ENCODE measurements at regions not wholly inside any gene's neighbourhood (a gene's known extent, or its start where the extent isn't known, plus 50 kb on each side); places are given as distances from the start of the nearest gene placed in this dataset.

DNA sequence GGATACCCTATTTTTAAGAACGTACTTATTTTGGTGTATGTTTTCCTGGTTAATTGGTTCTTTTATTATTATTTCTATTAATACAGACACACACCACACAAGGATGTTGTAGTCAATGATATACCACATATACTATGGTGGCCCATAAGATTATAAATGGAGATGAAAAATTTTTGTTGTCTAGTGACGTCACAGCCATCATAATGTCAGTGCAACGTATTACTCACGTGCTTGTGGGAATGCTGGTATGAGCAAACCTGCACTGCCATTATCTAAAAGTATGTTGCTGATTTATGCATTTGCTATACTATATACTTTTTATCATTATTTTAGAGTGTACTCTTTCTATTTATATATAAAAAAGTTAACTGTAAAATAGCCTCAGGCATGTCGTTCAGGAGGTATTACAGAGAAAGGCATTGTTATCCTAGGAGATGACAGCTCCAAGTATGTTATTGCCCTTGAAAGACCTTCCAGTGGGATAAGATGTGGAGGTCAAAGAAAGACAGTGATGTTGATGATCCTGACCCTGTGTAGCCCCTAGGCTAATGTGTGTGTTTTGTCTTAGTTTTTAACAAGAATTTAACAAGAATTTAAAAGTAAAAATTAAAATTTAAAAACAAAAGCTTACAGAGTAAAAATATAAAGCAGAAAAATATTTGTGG, 65.6 kb upstream of the SGCD start:
- H3K27ac ChIP-seq (ENCODE audit: low read depth, low read length) = no peak overlapping the region
- intact Hi-C loops (cut with micrococcal nuclease) = no loop called here
- no peaks in the 10 kb centered on the region for H3K36me3 ChIP-seq (ENCODE audit: control insufficient read depth in 1 of 2, insufficient read depth in 2 of 2, low read length in 2 of 2)
- no peaks in the 10 kb centered on the region for H3K27me3 ChIP-seq (ENCODE audit: insufficient read depth, low read length)
- H3K4me3 ChIP-seq (replicated peaks in 1 of 2; ENCODE audit: low read depth in 1 of 2, low read length in 2 of 2) = no peak overlapping the region
- peaks cover 0 to under 1% of the 10 kb centered on the region in 2 experiments; a peak in 1 of 4 replicates for H3K9me3 ChIP-seq (ENCODE audit: control insufficient read depth in 1 of 2, insufficient read depth in 1 of 2, low read depth in 1 of 2, low read length in 2 of 2)
- H3K79me2 ChIP-seq (ENCODE audit: insufficient read depth, low read length) = no peaks in the 10 kb centered on the region
- no TSS peak for BruUV-seq (replicated peaks)
- no peaks in the 10 kb centered on the region for H3K4me1 ChIP-seq (ENCODE audit: control insufficient read depth in 1 of 2, insufficient read depth in 2 of 2, low read length in 2 of 2)
- ChIA-PET CTCF (no interaction called here), RAD21 (ENCODE audit: low non-redundant PET in 1 of 2, low total read pairs in 2 of 2, uncharacterized antibody in 2 of 2, unreplicated experiment in 2 of 2) (no interaction called here), POLR2A (no interaction called here)
- no peaks in the 10 kb centered on the region for H4K20me1 ChIP-seq (ENCODE audit: insufficient read depth)
- no peak overlapping the region for H3K9ac ChIP-seq (ENCODE audit: low read length)
- H2AFZ ChIP-seq (ENCODE audit: low read depth, low read length, poor library complexity, severe bottlenecking) = no peak overlapping the region
- H3K4me2 ChIP-seq (ENCODE audit: low read length) = no peak overlapping the region
- no peaks in the 10 kb centered on the region for H3K9me2 ChIP-seq (ENCODE audit: insufficient read depth)
- DNase-seq (ENCODE audit: low read depth, low spot score) (no peak), ATAC-seq (no peak)
- TF ChIP-seq SP1 (IDR thresholded peaks at IDR 0.05; ENCODE audit: low read depth) (no peak), ZFX (IDR thresholded peaks at IDR 0.05) (no peak), CBX3 (IDR thresholded peaks at IDR 0.05; ENCODE audit: low read depth) (no peak), TCF7L2 (IDR thresholded peaks at IDR 0.05; ENCODE audit: borderline replicate concordance, extremely low read depth, insufficient read depth, insufficient read length) (no peak), MAX (IDR thresholded peaks at IDR 0.05) (no peak), EZH2phosphoT487 (IDR thresholded peaks at IDR 0.05; ENCODE audit: borderline replicate concordance) (no peak), SIN3A (IDR thresholded peaks at IDR 0.05; ENCODE audit: low read depth) (no peak), EGR1 (IDR thresholded peaks at IDR 0.05; ENCODE audit: low read depth) (no peak), FOSL1 (IDR thresholded peaks at IDR 0.05; ENCODE audit: low read depth) (no peak), YY1 (IDR thresholded peaks at IDR 0.05; ENCODE audit: extremely low read depth, insufficient replicate concordance, low read depth, low read length) (no peak), ELF1 (IDR thresholded peaks at IDR 0.05; ENCODE audit: borderline replicate concordance, low read depth) (no peak), JUND (IDR thresholded peaks at IDR 0.05) (no peak), CEBPB (IDR thresholded peaks at IDR 0.05; ENCODE audit: low read depth) (no peak), ZBTB33 (IDR thresholded peaks at IDR 0.05; ENCODE audit: extremely low read depth, insufficient replicate concordance, low read length) (no peak)
- TF ChIP-seq, protein P1, sequence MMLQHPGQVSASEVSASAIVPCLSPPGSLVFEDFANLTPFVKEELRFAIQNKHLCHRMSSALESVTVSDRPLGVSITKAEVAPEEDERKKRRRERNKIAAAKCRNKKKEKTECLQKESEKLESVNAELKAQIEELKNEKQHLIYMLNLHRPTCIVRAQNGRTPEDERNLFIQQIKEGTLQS (IDR thresholded peaks at IDR 0.05) = no peak
